ENCODE measurements at regions not wholly inside any gene's neighbourhood (a gene's known extent, or its start where the extent isn't known, plus 50 kb on each side); places are given as distances from the start of the nearest gene placed in this dataset.

GRCh38 chr1:83115785-83116184, 883.1 kb downstream of the TTLL7 start:
- DNase-seq: no peak

- no peak for DNase-seq
Measured at GRCh38 chr1:83114136-83114834, 884.6 kb downstream of the TTLL7 start.

GRCh38 chr1:83113652-83114051, 885.3 kb downstream of the TTLL7 start:
- DNase-seq: no peak

GRCh38 chr1:83112248-83112885, 886.6 kb downstream of the TTLL7 start:
- DNase-seq: no peak

- no peak for DNase-seq
Measured at GRCh38 chr1:83110156-83110555, 888.8 kb downstream of the TTLL7 start.

- no peak for DNase-seq
Measured at GRCh38 chr1:83109692-83110091, 889.2 kb downstream of the TTLL7 start.

- no peak for DNase-seq
Measured at GRCh38 chr1:83104558-83104957, 894.4 kb downstream of the TTLL7 start.

- DNase-seq: no peak
Measured at GRCh38 chr1:83103341-83103740, 895.6 kb downstream of the TTLL7 start.

- no peak for DNase-seq
Measured at GRCh38 chr1:83102630-83103071, 896.3 kb downstream of the TTLL7 start.

- DNase-seq: no peak
Measured at GRCh38 chr1:83101406-83101805, 897.5 kb downstream of the TTLL7 start.

- DNase-seq: no peak
Measured at GRCh38 chr1:83100133-83100532, 898.8 kb downstream of the TTLL7 start.

GRCh38 chr1:83098791-83099190, 900.1 kb downstream of the TTLL7 start:
- DNase-seq: no peak

GRCh38 chr1:83098131-83098530, 900.8 kb downstream of the TTLL7 start:
- DNase-seq: no peak

- no peak for DNase-seq
Measured at GRCh38 chr1:83097715-83098114, 901.2 kb downstream of the TTLL7 start.

- DNase-seq: no peak
Measured at GRCh38 chr1:83095570-83095969, 903.4 kb downstream of the TTLL7 start.

GRCh38 chr1:83090195-83090594, 908.7 kb downstream of the TTLL7 start:
- DNase-seq: no peak

GRCh38 chr1:83087851-83088250, 911.1 kb downstream of the TTLL7 start:
- no peak for DNase-seq

GRCh38 chr1:83086986-83087512, 911.9 kb downstream of the TTLL7 start:
- no peak for DNase-seq

- no peak for DNase-seq
Measured at GRCh38 chr1:83086346-83086745, 912.6 kb downstream of the TTLL7 start.

- no peak for DNase-seq
Measured at GRCh38 chr1:83083589-83084224, 915.2 kb downstream of the TTLL7 start.

GRCh38 chr1:83077411-83077810, 921.5 kb downstream of the TTLL7 start:
- DNase-seq: no peak

GRCh38 chr1:83075107-83075506, 923.8 kb downstream of the TTLL7 start:
- no peak for DNase-seq

- no peak for DNase-seq
Measured at GRCh38 chr1:83067954-83068353, 931.0 kb downstream of the TTLL7 start.
